Left renal cortex interstitium (tissue), 4 donors: ENCODE measurements at regions not wholly inside any gene's neighbourhood (a gene's known extent, or its start where the extent isn't known, plus 50 kb on each side); places are given as distances from the start of the nearest gene placed in this dataset.
"Not testable (repeated sequence)": the region's sequence is repeated elsewhere in the genome, so short reads cannot be mapped to it uniquely, and the experiment has no call there.

Source experiments
- DNase-seq, 4 donors: peaks; one replicate each; pipeline ENCODE4 v3.0.0-alpha.2; 2013; ENCODE audit warnings: low read depth in 4 of 4, low spot score in 2 of 4, missing footprints in 1 of 4

DNA sequence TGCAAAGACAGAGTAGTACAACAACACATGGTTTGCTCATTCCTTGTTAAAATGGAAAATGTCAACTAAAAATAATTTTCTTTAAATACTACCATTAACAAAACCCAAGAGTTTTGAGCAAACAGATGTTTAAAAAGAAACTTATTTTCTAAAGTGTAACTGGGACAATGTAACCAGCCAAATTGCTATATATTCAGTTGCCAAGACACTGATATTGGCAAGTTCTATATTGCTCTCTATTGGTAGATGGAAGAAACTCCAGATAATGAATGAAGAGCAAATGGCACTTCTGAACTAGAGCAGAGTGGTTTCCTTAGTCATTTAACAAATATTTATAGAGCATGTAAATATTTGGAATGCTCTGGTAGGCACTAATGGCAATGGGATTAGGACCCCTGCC lies 966.2 kb downstream of the RPA4 start:
- no peak for DNase-seq

- no peak for DNase-seq
Observed at GRCh38 chrX:97850911-97851310, 967.2 kb downstream of the RPA4 start.

GRCh38 chrX:97854086-97854485 lies 970.4 kb downstream of the RPA4 start:
- DNase-seq, result no peak

GRCh38 chrX:97858592-97858991 lies 974.9 kb downstream of the RPA4 start:
- DNase-seq, result no peak

DNA sequence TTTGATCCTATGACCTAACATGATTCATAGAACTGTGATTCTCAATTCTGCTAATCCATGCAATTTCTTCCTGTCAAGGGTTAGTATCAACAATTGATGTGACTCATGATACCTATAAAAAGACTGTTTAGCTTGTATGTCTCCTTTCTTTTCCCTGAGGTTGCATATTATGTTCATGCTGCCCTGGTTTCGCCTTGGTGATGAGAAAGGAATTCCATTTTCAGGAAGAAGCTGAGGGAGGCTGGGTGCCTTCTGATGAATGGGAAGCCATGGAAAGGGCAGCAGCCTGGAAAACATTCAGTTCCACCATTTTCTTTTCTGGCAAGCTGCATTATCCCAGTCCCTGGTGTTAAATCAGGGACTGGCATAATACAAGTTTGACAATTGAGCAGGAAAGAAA lies 976.5 kb downstream of the RPA4 start:
- no peak for DNase-seq

GRCh38 chrX:97863261-97863660 lies 979.6 kb downstream of the RPA4 start:
- DNase-seq, result no peak

DNA sequence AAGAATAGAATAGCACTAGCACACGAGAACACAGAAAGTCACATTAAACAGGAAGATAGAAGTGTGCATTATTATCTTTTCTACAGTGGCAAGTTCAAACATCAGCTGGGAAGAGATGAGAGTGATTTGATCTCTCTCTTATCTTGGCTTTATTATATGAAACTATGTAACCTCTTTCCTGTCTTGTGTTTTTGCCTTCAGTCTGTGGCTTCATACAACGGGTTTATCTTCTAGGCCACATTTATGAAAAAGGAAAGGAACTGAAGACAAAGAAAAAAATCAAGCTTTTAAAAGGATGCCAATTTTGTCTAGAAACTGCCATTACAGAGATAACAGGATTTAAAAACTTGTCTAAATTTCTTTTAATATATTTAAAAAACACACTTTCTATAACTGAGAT lies 983.6 kb downstream of the RPA4 start:
- DNase-seq, result no peak

GRCh38 chrX:97876697-97877407 lies 993.1 kb downstream of the RPA4 start:
- DNase-seq, result no peak

GRCh38 chrX:97882306-97882705 lies 998.6 kb downstream of the RPA4 start:
- DNase-seq, result no peak

DNA sequence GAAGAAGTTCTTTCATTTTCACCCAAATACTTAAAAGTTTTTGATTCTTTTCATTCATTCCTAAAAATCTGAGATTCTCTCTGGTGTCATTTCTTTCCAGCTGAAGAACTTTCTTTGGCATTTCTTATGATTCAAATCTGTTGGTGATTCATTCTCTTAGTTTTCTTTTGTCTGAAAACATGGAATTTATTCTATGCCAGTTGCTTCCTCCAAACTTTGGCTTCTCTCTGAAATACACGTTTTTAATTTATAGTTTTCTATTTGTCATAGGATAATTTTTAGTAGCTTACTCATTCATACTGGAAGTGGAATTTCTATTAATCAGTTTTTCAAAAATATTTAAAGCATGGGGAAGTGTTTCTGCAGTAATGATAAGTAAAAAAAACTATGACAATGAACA lies 1012.0 kb downstream of the RPA4 start:
- DNase-seq, result no peak

DNA sequence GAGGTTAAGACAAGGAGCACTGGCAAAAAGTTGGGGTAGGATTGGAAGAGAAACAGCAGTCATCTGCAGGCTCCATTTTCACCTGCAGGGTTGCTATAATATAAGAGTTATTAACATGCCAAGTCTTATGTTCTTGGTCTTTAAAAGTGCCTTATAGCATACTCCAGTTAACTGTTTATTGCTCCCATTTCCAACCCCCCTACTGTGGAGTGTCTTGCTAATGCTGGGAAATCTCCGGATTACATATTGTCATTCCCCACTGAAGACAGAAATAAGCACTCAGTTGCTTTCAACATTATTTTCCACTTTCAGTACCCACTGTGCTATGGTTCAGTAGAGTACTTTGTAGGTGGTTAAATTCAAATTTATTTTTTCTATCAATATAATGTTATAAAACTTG lies 1014.3 kb downstream of the RPA4 start:
- no peak for DNase-seq

GRCh38 chrX:97898798-97899197 lies 1015.1 kb downstream of the RPA4 start:
- no peak for DNase-seq

DNA sequence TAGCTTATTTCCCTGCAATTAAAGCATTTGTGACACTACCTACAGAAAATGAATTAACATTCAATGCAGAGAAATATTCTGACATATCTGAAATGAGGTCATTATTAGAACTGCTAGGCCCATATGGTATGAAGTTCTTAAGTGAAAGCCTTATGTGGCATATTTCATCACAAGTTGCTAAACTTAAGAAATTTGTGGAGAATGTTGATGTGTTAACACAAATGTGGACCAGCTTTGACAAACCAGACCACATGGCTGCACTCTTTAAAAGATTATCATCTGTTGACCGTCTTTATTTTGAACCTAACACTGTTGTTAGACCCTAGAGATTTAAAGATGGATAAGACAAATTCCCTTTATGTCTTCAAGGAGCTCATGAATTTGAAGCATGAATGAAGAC lies 1024.1 kb downstream of the RPA4 start:
- no peak for DNase-seq

GRCh38 chrX:97909245-97909644 lies 1025.5 kb downstream of the RPA4 start:
- DNase-seq, result no peak

GRCh38 chrX:97915390-97915789 lies 1031.7 kb downstream of the RPA4 start:
- not testable (repeated sequence) for DNase-seq

- not testable (repeated sequence) for DNase-seq
Observed at GRCh38 chrX:97921223-97921622, 1037.5 kb downstream of the RPA4 start.

- DNase-seq, result no peak
Observed at GRCh38 chrX:97931586-97931985, 1047.9 kb downstream of the RPA4 start.

DNA sequence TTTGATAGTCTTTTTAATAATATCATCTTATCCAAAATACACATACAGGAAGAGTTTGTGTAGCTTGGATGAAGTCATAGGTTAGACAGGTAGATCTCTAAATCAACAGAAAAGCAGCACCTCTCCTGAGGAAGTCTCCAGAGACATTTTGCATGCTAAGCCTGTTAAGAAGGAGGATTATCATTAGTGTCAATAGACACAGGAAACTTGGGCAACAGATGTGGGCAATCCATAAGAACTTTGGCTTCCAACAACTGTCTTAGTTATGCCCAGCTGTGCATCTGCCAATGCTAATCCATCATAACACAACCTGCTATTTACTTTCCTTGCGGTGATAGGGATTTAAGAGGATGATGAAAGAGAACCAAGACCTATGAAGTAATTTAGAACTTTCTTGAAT lies 1052.6 kb downstream of the RPA4 start:
- no peak for DNase-seq

- DNase-seq, result no peak
Observed at GRCh38 chrX:97938706-97939105, 1055.0 kb downstream of the RPA4 start.

DNA sequence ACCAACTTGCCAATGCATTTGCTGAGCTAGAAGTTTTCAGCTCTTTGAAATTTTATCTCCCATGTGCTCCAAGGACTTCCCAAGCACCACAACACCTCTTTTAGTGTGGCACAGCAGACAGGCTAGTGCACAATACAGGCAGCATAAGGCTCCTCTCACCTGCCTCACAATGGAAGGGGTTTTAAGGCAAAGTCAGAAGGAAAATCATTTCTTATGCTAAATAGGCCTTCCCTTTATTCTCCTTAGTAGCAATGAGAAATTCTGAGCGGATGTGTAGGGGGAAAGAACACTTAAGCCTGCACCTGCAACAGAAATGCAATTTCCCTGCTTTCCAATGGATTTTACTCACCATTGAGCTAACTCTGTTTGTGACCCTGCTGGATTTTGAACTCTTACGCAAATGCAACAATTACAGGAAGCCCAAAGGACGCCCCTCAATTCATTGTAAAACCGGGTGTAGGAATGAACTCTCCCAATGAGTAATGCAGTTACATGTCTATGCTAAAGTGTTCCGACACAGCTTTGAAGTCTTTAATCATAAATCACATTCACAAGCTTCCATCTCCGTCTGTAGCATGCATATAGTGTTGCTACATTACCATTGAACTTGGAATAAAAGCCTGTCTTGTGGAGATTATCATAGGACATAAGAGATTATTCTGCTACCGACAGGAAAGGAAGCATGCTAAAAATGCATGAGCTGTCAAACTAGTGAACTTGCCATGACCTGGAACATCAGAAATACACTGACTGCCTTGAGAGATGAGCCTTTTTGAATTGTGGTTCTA lies 1084.9 kb downstream of the RPA4 start:
- DNase-seq, result no peak

DNA sequence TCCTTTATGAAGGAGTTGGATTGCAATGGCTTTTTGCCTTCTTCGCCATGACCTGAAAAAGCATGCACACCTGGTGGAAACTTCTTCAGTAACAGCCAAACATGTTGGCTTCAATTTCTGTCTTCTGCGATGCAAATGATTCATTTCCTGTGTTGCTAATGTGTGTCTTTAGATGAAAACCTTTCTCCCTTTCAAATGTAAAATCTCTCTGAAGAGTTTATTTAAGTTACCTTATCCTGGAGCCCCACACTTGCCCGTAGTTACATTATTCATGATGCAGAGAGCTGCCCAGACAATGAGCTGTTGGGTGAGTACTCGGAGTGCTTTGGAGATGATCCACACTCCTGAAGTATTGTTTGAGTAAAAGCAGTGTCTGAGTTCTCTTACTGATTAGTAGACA lies 1100.9 kb downstream of the RPA4 start:
- DNase-seq, result no peak

- no peak for DNase-seq
Observed at GRCh38 chrX:97985096-97985495, 1101.4 kb downstream of the RPA4 start.
